AG08396 (cell line): ENCODE measurements at regions not wholly inside any gene's neighbourhood (a gene's known extent, or its start where the extent isn't known, plus 50 kb on each side); places are given as distances from the start of the nearest gene placed in this dataset.

Experiments used
- DNase-seq: peaks from one replicate; pipeline ENCODE4 v3.0.0; 2012; ENCODE audit warnings: low spot score, mixed read lengths

DNA sequence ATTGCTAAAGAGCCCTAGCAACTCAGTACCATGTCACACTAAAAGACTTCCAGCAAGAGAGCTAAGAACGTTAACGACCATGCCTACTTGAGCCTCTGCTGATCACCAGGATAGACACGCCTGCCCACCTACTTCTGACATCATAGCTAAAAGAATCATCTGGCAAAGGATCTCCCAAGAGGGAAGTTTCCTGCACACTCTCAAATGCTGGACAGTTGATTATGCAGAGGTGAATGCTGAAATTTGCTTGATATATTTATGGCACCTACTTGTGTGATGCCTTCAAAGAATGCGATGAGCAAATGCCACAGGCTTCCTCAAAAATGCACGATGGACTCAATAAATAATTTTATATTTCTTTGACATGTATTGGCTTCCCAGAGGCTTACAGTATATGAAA, 113.6 kb downstream of the GALC start:
- DNase-seq = no peak

DNA sequence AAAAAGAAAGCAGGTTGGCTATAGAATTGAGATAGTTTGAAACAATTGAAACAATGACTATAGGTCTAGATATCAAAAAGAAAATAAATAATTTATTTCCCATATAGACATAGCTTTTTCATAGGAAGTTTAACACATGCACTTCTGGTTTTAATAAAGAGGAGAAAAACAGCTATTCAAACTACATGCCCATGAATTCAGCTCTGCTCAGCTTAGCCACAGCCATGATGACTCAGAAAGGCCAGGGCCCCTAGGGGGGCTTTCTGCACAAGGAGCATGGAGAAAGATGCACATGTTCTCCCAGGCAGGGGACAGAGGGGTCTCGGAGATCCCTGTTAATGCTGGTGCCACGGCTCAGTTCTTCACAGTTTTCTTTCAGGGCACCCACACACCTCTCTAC, 114.0 kb downstream of the GALC start:
- no peak for DNase-seq

GRCh38 chr14:87877877-87878276, 115.1 kb downstream of the GALC start:
- no peak for DNase-seq

GRCh38 chr14:87874676-87875075, 118.3 kb downstream of the GALC start:
- DNase-seq = no peak

DNA sequence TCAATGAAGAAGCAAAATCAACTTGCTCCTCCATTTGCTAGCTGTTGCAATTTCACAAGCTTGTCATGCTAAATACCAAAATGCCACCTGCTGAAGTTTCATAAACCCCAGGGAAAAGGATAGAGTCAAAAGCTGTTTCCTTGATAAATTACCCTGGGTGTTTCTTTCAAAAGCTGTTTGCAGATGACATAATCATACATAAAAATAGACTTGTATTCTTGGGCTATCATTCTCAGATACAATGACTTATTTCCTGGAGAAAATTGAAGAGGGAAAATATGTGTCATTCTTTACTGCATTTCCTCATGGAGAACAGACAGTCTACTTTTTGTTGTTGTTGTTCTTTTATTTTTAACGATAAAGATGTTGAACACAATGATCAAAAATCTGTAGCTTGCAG, 119.2 kb downstream of the GALC start:
- no peak for DNase-seq

DNA sequence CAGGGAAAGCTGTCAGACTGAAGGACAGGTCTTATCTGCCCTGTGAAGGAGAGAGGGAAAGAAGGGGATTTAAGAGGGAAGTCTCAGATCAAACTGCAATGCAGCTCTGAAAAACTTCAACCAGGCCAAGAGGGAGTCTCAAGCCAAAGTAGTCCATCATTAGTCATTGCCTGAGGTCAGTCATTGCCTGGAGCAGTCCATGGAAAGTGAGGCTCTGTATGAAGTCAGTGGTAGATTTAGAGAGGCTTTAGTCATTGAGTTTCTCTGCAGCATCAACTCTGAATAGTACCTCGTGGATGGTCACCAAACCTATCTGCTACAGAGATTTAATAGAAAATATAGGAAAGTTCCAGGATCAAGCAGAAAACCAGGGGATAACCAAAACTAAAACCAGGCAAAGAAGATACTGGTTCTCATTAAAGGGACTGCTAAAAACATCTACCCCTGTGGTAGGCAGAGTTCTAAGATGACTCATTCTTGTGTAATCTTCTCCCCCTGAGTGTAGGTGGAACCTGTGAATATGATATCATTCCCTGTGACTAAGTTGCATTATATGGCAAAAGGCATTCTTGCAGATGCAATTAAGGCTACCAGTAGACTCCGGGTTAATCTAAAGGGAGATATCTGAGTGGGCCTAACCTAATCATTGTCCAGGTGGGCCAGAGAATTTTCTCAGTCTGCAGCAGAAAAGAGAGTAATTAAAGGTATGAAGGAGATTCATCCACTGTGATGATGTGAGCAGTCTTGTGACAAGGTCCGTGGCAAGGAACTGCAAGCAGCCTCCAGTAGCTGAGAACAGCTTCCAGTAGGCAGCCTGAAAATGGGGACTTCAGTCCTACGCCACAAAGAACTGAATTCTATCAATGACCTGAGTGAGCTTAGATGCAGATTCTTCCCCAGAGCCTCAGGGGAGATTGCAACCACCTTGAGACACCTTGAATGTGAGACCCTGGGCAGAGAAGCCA, 123.1 kb downstream of the GALC start:
- peak; percentile 48 for DNase-seq

DNA sequence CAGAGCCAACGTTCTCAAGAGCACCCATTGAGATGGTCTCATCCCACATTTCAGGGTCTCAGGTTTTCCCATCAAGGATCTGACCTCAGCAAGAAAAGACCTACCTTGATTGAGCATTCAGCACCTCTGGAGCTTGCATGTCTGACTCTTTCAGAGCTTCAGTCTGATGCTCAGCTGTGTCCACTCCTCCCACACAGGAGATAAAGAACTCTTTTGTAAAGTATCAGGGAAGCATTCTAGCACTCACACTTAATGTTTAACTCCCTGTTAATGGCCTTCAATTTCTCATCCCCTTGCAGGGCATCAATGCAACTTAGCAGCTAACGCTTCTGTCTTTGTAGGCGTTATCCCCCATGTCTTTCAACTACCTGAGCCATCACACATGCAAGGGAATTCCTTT, 124.1 kb downstream of the GALC start:
- DNase-seq = no peak

GRCh38 chr14:87866116-87866515, 126.9 kb downstream of the GALC start:
- no peak for DNase-seq

GRCh38 chr14:87864356-87865270, 128.4 kb downstream of the GALC start:
- DNase-seq = no peak

GRCh38 chr14:87863047-87863446, 129.9 kb downstream of the GALC start:
- DNase-seq = no peak

GRCh38 chr14:87852107-87852506, 140.9 kb downstream of the GALC start:
- no peak for DNase-seq

GRCh38 chr14:87851190-87851589, 141.8 kb downstream of the GALC start:
- no peak for DNase-seq

- DNase-seq = no peak
Measured at GRCh38 chr14:87847216-87847755, 145.7 kb downstream of the GALC start.

DNA sequence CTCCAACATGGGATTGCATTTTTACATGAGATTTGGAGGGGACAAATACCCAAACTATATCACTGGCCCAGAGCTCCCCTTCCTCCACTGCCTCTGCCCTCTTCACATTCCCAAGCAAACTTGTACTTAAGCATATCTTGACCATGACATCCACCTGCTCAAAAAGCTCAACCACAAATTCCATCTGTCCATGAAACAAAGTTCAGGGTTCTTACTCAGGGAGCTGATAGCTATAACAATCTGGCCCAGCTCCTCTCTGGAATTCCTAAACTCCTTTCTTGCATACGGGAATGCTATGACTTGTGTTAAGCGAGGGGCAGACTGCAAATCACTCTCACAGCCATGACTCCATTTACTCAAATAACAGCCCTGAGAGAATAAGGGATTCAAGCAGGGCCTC, 152.1 kb downstream of the GALC start:
- no peak for DNase-seq

GRCh38 chr14:87838931-87839330, 154.1 kb downstream of the GALC start:
- no peak for DNase-seq

GRCh38 chr14:87837296-87837695, 155.7 kb downstream of the GALC start:
- DNase-seq = no peak

DNA sequence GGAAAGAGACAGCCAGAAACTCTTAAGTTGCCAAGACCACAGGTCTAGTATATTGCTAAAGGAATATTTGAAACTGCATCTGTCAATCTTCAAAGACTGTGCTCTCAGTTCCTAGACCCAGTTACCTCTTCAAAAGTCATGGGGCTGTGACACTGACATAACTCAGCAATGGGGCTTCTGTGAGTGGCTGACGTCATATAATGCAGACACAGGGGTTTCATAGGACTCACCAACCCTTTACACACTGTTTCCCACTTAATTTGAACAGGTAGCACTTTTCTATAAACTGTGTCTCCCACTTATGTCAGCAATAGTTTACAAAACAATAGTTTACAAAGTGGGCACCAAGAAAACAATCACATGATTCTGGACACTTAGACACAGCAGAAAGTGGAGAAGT, 158.4 kb downstream of the GALC start:
- DNase-seq = no peak

GRCh38 chr14:87833026-87833425, 160.0 kb downstream of the GALC start:
- no peak for DNase-seq

GRCh38 chr14:87830443-87831096, 162.4 kb downstream of the GALC start:
- DNase-seq = no peak

DNA sequence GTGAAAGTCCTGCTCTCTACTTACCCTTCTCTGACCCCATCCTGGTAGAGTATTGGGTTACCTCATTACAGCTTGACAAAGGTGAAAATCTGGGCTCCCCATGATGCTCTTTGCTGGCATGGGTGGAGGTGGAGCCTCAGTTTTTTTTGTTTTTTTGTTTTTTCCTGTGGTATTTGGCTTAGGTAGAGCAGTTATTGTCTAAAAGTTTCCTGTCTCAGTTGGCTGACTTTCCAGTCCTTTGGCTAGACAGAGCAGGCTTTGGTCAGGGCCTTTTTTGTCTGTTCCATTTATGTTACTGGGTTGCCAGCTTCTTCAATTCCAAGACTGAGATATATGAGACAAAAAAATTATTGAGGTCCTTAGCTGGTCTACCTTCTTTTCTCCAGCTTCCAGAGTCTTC, 163.4 kb downstream of the GALC start:
- DNase-seq = no peak

DNA sequence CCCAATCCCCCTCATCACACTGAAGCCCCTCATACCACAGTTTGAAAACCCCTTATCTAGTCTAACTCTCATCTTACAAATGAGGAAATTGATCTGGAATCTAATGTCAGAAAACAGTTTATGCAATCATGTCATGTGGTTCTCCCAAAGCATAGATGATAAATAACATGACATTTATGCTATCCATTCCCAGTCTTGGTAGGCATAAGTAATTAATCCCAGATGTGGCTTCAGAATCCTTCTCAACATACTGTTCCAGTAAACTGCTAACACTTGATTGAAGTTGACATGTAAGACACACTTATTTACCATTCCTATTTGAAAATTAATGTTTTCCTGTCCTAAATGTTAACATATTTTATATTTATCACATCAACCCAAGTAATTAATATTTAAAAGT, 168.7 kb downstream of the GALC start:
- no peak for DNase-seq

GRCh38 chr14:87816416-87816815, 176.6 kb downstream of the GALC start:
- DNase-seq = no peak
